Smooth muscle cell (in vitro differentiated cells): ENCODE measurements at regions not wholly inside any gene's neighbourhood (a gene's known extent, or its start where the extent isn't known, plus 50 kb on each side); places are given as distances from the start of the nearest gene placed in this dataset.

ENCODE experiments used
- DNase-seq: peaks from one replicate; lab custom pipeline; 2025; ENCODE audit not compliant: unreplicated experiment; lab: John Stamatoyannopoulos, UW
- H2AFZ ChIP-seq: fragments of 200-600 bp; sonication (generic); 2 replicates; pipeline ENCODE4 v1.6.0; 2016; ENCODE audit warnings: antibody characterized with exemption, low read depth, mild to moderate bottlenecking
- H3F3A ChIP-seq: fragments of 200-600 bp; sonication (generic); 2 replicates; pipeline ENCODE4 v1.6.0; 2017; ENCODE audit warnings: antibody characterized with exemption, low read depth
- H3K27ac ChIP-seq: fragments of 200-600 bp; sonication (generic); 2 replicates; pipeline ENCODE4 v1.5.1; 2016; ENCODE audit warnings: low read depth, mild to moderate bottlenecking
- H3K27me3 ChIP-seq: fragments of 200-600 bp; sonication (generic); 2 replicates; pipeline ENCODE4 v1.6.1; 2016; ENCODE audit warnings: low read depth, mild to moderate bottlenecking
- H3K36me3 ChIP-seq: fragments of 200-600 bp; sonication (generic); 2 replicates; pipeline ENCODE4 v1.5.1; 2016; ENCODE audit warnings: low read depth
- H3K4me1 ChIP-seq: fragments of 200-600 bp; sonication (generic); 2 replicates; pipeline ENCODE4 v1.5.1; 2016; ENCODE audit warnings: low read depth
- H3K4me2 ChIP-seq: fragments of 200-600 bp; sonication (generic); 2 replicates; pipeline ENCODE4 v1.6.0; 2016; ENCODE audit warnings: mild to moderate bottlenecking
- H3K4me3 ChIP-seq: fragments of 200-600 bp; sonication (generic); 2 replicates; pipeline ENCODE4 v1.5.1; 2016; ENCODE audit warnings: mild to moderate bottlenecking
- H3K79me2 ChIP-seq: fragments of 200-600 bp; sonication (generic); 2 replicates; pipeline ENCODE4 v1.6.0; 2016; ENCODE audit warnings: low read depth, mild to moderate bottlenecking
- H3K9ac ChIP-seq: fragments of 200-600 bp; sonication (generic); 2 replicates; pipeline ENCODE4 v1.6.0; 2016; ENCODE audit warnings: low read depth
- H3K9me3 ChIP-seq: fragments of 200-600 bp; sonication (generic); replicated peaks from 2 replicates; pipeline ENCODE4 v1.5.1; 2016; ENCODE audit warnings: low read depth
- H4K20me1 ChIP-seq: fragments of 200-600 bp; sonication (generic); 2 replicates; pipeline ENCODE4 v1.6.0; 2016; ENCODE audit warnings: low read depth
- WGBS: methylation state at CpG from one replicate; pipeline ENCODE4 v1.1.7; 2016; ENCODE audit warnings: low lambda C conversion rate; 5-methylcytosine and 5-hydroxymethylcytosine counted together
- TF ChIP-seq, protein P1 (sequence below): fragments of 200-600 bp; sonication (generic); IDR thresholded peaks from 2 replicates; pipeline ENCODE4 v1.5.1; 2017; ENCODE audit warnings: borderline replicate concordance, mild to moderate bottlenecking, antibody characterized with exemption; ENCODE audit not compliant: insufficient read depth, poor library complexity, severe bottlenecking

DNA sequence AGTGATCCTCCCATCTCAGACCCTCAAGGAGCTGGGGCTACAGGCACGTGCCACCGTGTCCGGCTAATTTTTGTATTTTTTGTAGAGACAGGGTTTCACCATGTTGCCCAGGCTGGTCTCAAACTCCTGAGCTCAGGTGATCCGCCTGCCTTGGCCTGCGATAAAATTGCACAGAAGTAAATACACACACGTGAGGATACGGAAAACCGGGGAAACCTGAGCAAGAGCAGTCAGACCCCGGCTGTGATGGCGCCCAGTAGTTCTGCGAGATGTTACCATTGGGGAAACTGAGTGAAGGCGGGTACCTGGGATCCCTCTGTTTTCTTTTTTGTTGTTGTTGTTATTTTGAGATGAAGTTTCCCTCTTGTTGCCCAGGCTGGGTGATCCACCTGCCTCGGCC is 114.9 kb downstream of the C9orf50 start:
- DNase-seq = no peak
- Histone ChIP-seq H4K20me1 (no peaks in the 10 kb centered on the region), H3K9me3 (no peaks in the 10 kb centered on the region), H3K79me2 (no peaks in the 10 kb centered on the region), H3F3A (peaks cover 25% of the 10 kb centered on the region), H3K36me3 (no peaks in the 10 kb centered on the region), H3K27ac (peak overlapping the region; percentile 58), H3K4me2 (no peak overlapping the region), H2AFZ (no peak overlapping the region), H3K4me1 (peaks cover 6% of the 10 kb centered on the region), H3K9ac (no peak overlapping the region), H3K4me3 (no peak overlapping the region), H3K27me3 (no peaks in the 10 kb centered on the region)
- 93% methylated on average over 13 of the region's 13 CpGs for WGBS
- TF ChIP-seq, protein P1, sequence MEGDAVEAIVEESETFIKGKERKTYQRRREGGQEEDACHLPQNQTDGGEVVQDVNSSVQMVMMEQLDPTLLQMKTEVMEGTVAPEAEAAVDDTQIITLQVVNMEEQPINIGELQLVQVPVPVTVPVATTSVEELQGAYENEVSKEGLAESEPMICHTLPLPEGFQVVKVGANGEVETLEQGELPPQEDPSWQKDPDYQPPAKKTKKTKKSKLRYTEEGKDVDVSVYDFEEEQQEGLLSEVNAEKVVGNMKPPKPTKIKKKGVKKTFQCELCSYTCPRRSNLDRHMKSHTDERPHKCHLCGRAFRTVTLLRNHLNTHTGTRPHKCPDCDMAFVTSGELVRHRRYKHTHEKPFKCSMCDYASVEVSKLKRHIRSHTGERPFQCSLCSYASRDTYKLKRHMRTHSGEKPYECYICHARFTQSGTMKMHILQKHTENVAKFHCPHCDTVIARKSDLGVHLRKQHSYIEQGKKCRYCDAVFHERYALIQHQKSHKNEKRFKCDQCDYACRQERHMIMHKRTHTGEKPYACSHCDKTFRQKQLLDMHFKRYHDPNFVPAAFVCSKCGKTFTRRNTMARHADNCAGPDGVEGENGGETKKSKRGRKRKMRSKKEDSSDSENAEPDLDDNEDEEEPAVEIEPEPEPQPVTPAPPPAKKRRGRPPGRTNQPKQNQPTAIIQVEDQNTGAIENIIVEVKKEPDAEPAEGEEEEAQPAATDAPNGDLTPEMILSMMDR = no peak

DNA sequence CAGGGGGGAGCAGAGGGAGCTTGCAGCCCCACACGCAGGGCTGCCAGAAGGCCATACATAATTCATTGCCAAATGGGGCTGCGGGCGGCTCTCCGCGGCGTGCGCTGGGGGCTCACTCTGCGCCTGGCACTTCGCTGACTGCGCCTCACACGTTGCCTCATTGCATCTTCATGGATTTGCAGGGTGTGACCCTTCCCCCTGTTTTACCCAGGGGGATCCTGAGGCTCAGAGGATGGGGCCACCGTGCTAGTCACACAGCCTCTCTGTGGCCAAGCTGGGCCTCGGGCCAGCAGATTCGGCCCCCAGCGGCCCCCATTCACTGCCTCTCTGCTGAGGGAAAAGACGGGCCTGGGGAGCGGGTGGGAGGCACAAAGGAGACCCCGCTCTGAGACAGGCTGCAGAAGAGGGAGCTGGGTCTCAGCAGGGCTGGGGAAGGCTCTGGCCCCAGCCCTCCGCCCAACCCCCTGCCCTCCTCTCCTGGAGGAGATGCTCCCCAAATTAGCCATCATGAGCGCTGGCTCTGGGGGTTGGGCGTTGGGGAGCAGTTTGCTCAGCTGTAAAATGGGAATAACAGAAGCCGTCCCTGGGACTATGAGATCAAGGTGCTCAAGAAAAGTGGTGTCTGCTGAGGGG is 115.5 kb downstream of the C9orf50 start:
- no peak overlapping the region for H2AFZ ChIP-seq
- H3K4me1 ChIP-seq = peaks cover 12% of the 10 kb centered on the region
- DNase-seq = no peak
- H3K9ac ChIP-seq = no peak overlapping the region
- no peak overlapping the region for H3K4me2 ChIP-seq
- H3K79me2 ChIP-seq = no peaks in the 10 kb centered on the region
- H3K27ac ChIP-seq = no peak overlapping the region
- no peaks in the 10 kb centered on the region for H4K20me1 ChIP-seq
- no peaks in the 10 kb centered on the region for H3K36me3 ChIP-seq
- H3K27me3 ChIP-seq = no peaks in the 10 kb centered on the region
- no peak overlapping the region for H3K4me3 ChIP-seq
- WGBS = 94% methylated on average over 22 of the region's 22 CpGs
- H3K9me3 ChIP-seq = no peaks in the 10 kb centered on the region
- peaks cover 28% of the 10 kb centered on the region for H3F3A ChIP-seq
- TF ChIP-seq, protein P1 = no peak

DNA sequence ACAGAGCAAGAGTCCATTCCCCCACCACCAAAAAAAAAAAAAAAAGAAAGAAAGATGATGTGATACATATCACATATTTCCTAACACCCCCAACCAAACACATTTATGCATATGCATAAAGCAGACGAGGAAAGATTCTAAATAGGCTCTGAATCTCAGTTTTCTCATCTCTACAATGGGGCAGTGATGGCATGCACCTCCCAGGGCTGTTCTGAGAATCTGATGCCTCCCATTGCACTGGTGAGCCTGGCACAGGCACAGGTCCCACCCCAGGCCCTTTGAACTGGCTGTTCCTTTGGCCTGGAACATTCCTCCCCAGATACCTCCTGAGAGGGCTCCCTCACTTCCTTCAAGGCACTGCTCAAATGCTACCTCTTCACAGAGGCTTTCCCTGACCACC is 116.5 kb downstream of the C9orf50 start:
- 100% methylated on average over 1 of the region's 1 CpG for WGBS
- Histone ChIP-seq H3K27ac (no peak overlapping the region), H3F3A (peaks cover 32% of the 10 kb centered on the region), H4K20me1 (no peaks in the 10 kb centered on the region), H3K4me2 (no peak overlapping the region), H3K9me3 (no peaks in the 10 kb centered on the region), H3K4me1 (peaks cover 18% of the 10 kb centered on the region), H3K4me3 (no peak overlapping the region), H2AFZ (no peak overlapping the region), H3K79me2 (no peaks in the 10 kb centered on the region), H3K9ac (no peak overlapping the region), H3K36me3 (no peaks in the 10 kb centered on the region), H3K27me3 (no peaks in the 10 kb centered on the region)
- TF ChIP-seq, protein P1 = no peak
- DNase-seq = no peak

DNA sequence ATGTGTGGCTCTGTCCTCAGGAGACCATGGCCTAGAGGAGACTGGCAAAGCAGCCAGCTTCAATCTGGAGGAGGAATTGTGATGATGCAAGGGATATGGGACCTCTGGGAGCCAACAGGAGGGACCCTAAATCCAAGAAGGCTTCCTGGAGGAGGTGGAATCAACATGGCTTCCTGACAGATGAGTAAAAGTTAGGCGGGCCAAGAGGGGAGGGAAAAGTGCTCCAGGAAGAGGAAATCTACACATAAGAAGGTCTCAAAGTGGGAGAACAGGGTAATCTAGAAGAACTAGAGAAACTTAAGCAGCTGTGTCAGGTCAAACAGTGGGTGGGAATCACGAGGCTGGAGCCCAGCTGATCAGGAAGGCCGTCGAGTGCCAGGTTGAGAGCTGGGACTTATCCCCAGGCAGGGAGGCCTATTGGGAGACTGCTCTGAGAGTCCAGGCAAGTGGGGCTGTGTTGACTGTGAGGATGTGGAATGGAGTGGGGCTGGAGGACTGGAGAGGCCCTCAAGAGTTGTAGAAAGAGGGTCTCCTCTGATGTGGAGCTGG is 119.1 kb downstream of the C9orf50 start:
- Histone ChIP-seq H3K9me3 (no peaks in the 10 kb centered on the region), H3K27ac (peak overlapping the region; percentile 94)

More for the DNA sequence above, 119.1 kb downstream of the C9orf50 start:
- H4K20me1 ChIP-seq = no peaks in the 10 kb centered on the region
- DNase-seq = no peak
- no peak overlapping the region for H3K4me3 ChIP-seq
- H3F3A ChIP-seq = peaks cover 49% of the 10 kb centered on the region
- H3K4me1 ChIP-seq = peaks cover 36% of the 10 kb centered on the region
- no peak overlapping the region for H3K4me2 ChIP-seq
- no peaks in the 10 kb centered on the region for H3K36me3 ChIP-seq
- no peak overlapping the region for H2AFZ ChIP-seq
- no peaks in the 10 kb centered on the region for H3K27me3 ChIP-seq
- H3K9ac ChIP-seq = no peak overlapping the region
- H3K79me2 ChIP-seq = no peaks in the 10 kb centered on the region
- WGBS = 66% methylated on average over 4 of the region's 4 CpGs
- TF ChIP-seq, protein P1 = no peak
